Activated B cell treated with CpG ODN at 0.5 μM for 24 hours (primary cell): ENCODE measurements at regions not wholly inside any gene's neighbourhood (a gene's known extent, or its start where the extent isn't known, plus 50 kb on each side); places are given as distances from the start of the nearest gene placed in this dataset.

ENCODE experiments used
- ATAC-seq: fragments of 200-7000 bp; cut with Tn5 transposase; one replicate; pipeline ENCODE4 v1.10.0; 2021; ENCODE audit warnings: low read depth, mild to moderate bottlenecking, moderate library complexity
- CTCF ChIA-PET: fragments of 350-600 bp; sonication (Branson Sonifier 250); formaldehyde crosslinking; loops from one replicate; lab custom pipeline; 2021; ENCODE audit warnings: antibody characterized with exemption; lab: Charles Lee
- POLR2A ChIA-PET: fragments of 350-600 bp; sonication (Branson Sonifier 250); formaldehyde crosslinking; loops from one replicate; lab custom pipeline; 2021; ENCODE audit warnings: antibody characterized with exemption; lab: Charles Lee
- DNase-seq: peaks from one replicate; pipeline ENCODE4 v3.0.0; 2022
- H3K27ac Mint-ChIP-seq: one replicate; pipeline ENCODE4 v1.8.0; 2020; ENCODE audit warnings: mixed read lengths
- H3K27me3 Mint-ChIP-seq: one replicate; pipeline ENCODE4 v1.8.0; 2021; ENCODE audit warnings: mixed read lengths
- H3K36me3 Mint-ChIP-seq: one replicate; pipeline ENCODE4 v1.8.0; 2021; ENCODE audit warnings: low read depth, mixed read lengths
- H3K4me1 Mint-ChIP-seq: one replicate; pipeline ENCODE4 v1.8.0; 2021; ENCODE audit warnings: mixed read lengths
- H3K4me3 Mint-ChIP-seq: one replicate; pipeline ENCODE4 v1.8.0; 2020; ENCODE audit warnings: mild to moderate bottlenecking, mixed read lengths
- H3K9me3 Mint-ChIP-seq: one replicate; pipeline ENCODE4 v1.8.0; 2020; ENCODE audit warnings: mixed read lengths
- CTCF ChIP-seq: fragments of 200-600 bp; IDR thresholded peaks from one replicate; pipeline ENCODE4 v1.8.0; 2022; ENCODE audit warnings: antibody characterized with exemption, mild to moderate bottlenecking
- intact Hi-C: fragments of 100-400 bp; cut with micrococcal nuclease; formaldehyde crosslinking; loops from one replicate; pipeline ENCODE4 v1.15.1; 2024

GRCh38 chr2:41933585-41934320 lies 114.1 kb upstream of the PKDCC start:
- peaks cover 10% of the 10 kb centered on the region for H3K27me3 Mint-ChIP-seq
- no peaks in the 10 kb centered on the region for H3K36me3 Mint-ChIP-seq
- H3K9me3 Mint-ChIP-seq: no peaks in the 10 kb centered on the region
- CTCF ChIA-PET: no interaction called here
- no peaks in the 10 kb centered on the region for H3K4me1 Mint-ChIP-seq
- POLR2A ChIA-PET: no interaction called here
- ATAC-seq (no peak), DNase-seq (no peak)
- intact Hi-C loops: no loop called here
- H3K4me3 Mint-ChIP-seq: no peak overlapping the region
- no peak overlapping the region for H3K27ac Mint-ChIP-seq
- TF ChIP-seq CTCF: no peak

DNA sequence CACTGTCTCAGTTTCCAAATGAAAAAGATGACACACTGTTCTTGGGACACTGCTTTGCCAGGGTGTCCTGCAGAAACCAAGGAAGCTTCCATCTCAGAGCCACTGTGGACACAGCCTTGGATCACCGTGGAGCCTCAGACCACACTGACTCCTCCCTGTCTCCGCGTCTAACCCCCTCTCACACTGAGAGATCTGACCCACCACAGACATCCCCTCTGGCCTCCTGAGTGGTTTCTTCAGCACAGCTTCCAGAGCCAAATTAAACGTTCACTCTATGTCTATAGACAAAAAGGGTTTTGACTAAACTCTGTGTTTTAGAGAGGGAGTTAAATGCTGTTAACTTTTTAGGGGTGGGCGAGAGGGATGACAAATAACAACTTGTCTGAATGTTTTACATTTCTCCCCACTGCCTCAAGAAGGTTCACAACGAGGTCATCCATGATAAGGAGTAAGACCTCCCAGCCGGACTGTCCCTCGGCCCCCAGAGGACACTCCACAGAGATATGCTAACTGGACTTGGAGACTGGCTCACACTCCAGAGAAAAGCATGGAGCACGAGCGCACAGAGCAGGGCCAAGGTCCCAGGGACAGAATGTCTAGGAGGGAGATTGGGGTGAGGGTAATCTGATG lies 113.4 kb upstream of the PKDCC start:
- H3K36me3 Mint-ChIP-seq: no peaks in the 10 kb centered on the region
- ChIA-PET CTCF (no interaction called here), POLR2A (no interaction called here)
- ATAC-seq (no peak), DNase-seq (no peak)
- TF ChIP-seq CTCF: no peak
- H3K27me3 Mint-ChIP-seq: peaks cover 10% of the 10 kb centered on the region
- H3K27ac Mint-ChIP-seq: no peak overlapping the region
- no peak overlapping the region for H3K4me3 Mint-ChIP-seq
- intact Hi-C loops: no loop called here
- no peaks in the 10 kb centered on the region for H3K4me1 Mint-ChIP-seq
- H3K9me3 Mint-ChIP-seq: no peaks in the 10 kb centered on the region

GRCh38 chr2:41935002-41935401 lies 112.8 kb upstream of the PKDCC start:
- H3K27me3 Mint-ChIP-seq: peaks cover 10% of the 10 kb centered on the region
- TF ChIP-seq CTCF: no peak
- DNase-seq (no peak), ATAC-seq (no peak)
- H3K4me3 Mint-ChIP-seq: no peak overlapping the region
- H3K9me3 Mint-ChIP-seq: no peaks in the 10 kb centered on the region
- intact Hi-C loops: no loop called here
- no peaks in the 10 kb centered on the region for H3K4me1 Mint-ChIP-seq
- no peak overlapping the region for H3K27ac Mint-ChIP-seq
- no peaks in the 10 kb centered on the region for H3K36me3 Mint-ChIP-seq
- POLR2A ChIA-PET: no interaction called here
- CTCF ChIA-PET: no interaction called here

GRCh38 chr2:41935825-41936224 lies 112.0 kb upstream of the PKDCC start:
- CTCF ChIA-PET: no interaction called here
- Mint-ChIP-seq H3K27ac (no peak overlapping the region), H3K36me3 (no peaks in the 10 kb centered on the region), H3K9me3 (no peaks in the 10 kb centered on the region), H3K27me3 (peaks cover 10% of the 10 kb centered on the region), H3K4me3 (no peak overlapping the region), H3K4me1 (no peaks in the 10 kb centered on the region)
- intact Hi-C loops: no loop called here
- POLR2A ChIA-PET: no interaction called here
- TF ChIP-seq CTCF: no peak
- DNase-seq: no peak
- no peak for ATAC-seq

DNA sequence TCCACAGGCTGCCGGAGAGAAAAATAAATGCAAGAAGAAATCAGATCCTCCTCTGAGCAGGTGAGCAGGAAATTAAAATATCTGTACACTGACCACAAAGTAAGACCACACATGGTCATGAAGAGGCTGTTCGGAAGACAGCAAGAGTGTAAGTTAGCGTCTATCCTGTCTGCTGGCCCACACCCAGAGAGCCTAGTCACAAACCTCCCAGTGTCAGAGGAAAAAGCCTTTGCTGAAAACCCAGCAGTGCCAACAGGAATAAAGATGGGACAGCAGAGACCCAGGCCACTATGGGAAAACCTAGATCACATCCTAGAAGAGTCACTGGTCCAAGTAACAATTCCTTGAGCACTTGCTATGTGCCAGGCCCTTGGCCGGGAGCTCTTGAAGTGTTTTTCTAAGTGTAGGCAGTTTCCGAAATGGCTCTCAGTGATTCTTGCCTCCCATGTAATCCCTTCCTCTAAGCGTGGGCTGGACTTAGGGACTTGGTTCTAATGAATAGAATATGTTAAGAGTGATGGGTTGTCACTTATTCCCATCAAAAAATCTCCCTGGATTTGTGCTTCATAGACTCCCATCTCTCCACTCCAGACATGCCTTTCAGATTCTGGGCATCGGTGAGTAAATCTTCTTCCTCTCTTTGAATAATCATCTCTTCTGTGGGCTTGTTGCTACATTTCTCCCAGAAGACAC lies 110.9 kb upstream of the PKDCC start:
- H3K27me3 Mint-ChIP-seq: peaks cover 12% of the 10 kb centered on the region
- no peak overlapping the region for H3K4me3 Mint-ChIP-seq
- intact Hi-C loops: no loop called here
- H3K36me3 Mint-ChIP-seq: no peaks in the 10 kb centered on the region
- TF ChIP-seq CTCF: no peak
- no peaks in the 10 kb centered on the region for H3K9me3 Mint-ChIP-seq
- CTCF ChIA-PET: interaction anchor here (1.3 kb wide), 1 partner anchor 67 kb away, joined by 4 read pairs; no protein-coding TSS in a partner anchor
- no peaks in the 10 kb centered on the region for H3K4me1 Mint-ChIP-seq
- H3K27ac Mint-ChIP-seq: no peak overlapping the region
- ATAC-seq: no peak
- no peak for DNase-seq
- POLR2A ChIA-PET: no interaction called here
